ENCODE measurements at regions not wholly inside any gene's neighbourhood (a gene's known extent, or its start where the extent isn't known, plus 50 kb on each side); places are given as distances from the start of the nearest gene placed in this dataset.
A peak's percentile ranks its signal among the peaks of the same experiment; 100 is the strongest.

- H3K27ac ChIP-seq: no peak overlapping the region
- 84 to 85% methylated on average over 6 of the region's 6 CpGs for WGBS, 2 donors (ENCODE audit: low coverage in 1 of 2)
- ATAC-seq: no peak
- no peaks in the 10 kb centered on the region for H3K27me3 ChIP-seq
- H3K4me3 ChIP-seq: no peak overlapping the region
- TF ChIP-seq EP300 (IDR thresholded peaks at IDR 0.05) (no peak), POLR2A (IDR thresholded peaks at IDR 0.05) (no peak), POLR2AphosphoS5 (IDR thresholded peaks at IDR 0.05) (no peak)
- TF ChIP-seq, protein P1, sequence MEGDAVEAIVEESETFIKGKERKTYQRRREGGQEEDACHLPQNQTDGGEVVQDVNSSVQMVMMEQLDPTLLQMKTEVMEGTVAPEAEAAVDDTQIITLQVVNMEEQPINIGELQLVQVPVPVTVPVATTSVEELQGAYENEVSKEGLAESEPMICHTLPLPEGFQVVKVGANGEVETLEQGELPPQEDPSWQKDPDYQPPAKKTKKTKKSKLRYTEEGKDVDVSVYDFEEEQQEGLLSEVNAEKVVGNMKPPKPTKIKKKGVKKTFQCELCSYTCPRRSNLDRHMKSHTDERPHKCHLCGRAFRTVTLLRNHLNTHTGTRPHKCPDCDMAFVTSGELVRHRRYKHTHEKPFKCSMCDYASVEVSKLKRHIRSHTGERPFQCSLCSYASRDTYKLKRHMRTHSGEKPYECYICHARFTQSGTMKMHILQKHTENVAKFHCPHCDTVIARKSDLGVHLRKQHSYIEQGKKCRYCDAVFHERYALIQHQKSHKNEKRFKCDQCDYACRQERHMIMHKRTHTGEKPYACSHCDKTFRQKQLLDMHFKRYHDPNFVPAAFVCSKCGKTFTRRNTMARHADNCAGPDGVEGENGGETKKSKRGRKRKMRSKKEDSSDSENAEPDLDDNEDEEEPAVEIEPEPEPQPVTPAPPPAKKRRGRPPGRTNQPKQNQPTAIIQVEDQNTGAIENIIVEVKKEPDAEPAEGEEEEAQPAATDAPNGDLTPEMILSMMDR (IDR thresholded peaks at IDR 0.05): no peak
- no peaks in the 10 kb centered on the region for H3K36me3 ChIP-seq
- peaks cover 0 to 8% (median 0%) of the 10 kb centered on the region in 3 donors for H3K4me1 ChIP-seq
- H3K9me3 ChIP-seq: no peaks in the 10 kb centered on the region
Measured at GRCh38 chr6:16904957-16905356, 143.7 kb upstream of the ATXN1 start.

- no peak for ATAC-seq
- Histone ChIP-seq H3K36me3 (no peaks in the 10 kb centered on the region), H3K27ac (no peak overlapping the region), H3K27me3 (no peaks in the 10 kb centered on the region), H3K4me3 (no peak overlapping the region), H3K4me1 (peaks cover 0 to 8% (median 0%) of the 10 kb centered on the region in 3 donors), H3K9me3 (no peaks in the 10 kb centered on the region)
- 13 to 39% methylated on average over 6 to 7 of the region's 7 CpGs for WGBS, 2 donors (ENCODE audit: low coverage in 1 of 2)
- TF ChIP-seq POLR2A (IDR thresholded peaks at IDR 0.05) (no peak), EP300 (IDR thresholded peaks at IDR 0.05) (no peak)
Measured at GRCh38 chr6:16903470-16903869, 142.2 kb upstream of the ATXN1 start.

DNA sequence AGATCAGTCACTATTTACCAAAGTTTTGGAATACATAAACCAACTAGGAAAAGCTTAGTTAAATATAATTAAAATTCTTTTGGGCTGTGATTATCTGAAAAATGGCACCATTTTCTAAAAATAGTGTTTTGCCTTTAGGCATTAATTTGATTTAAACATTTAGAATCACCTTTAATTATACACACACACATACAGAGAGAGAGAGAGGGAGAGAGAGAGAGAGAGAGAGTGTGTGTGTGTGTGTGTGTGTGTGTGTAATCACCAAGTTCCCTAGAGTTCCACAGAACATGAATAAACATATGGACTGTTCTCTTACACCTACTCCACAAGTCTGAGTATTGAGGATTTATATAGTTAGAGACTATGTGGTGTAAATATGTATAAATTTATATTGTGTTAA, 141.2 kb upstream of the ATXN1 start:
- no peak overlapping the region for H3K4me3 ChIP-seq
- peaks cover 0 to 8% (median 0%) of the 10 kb centered on the region in 3 donors for H3K4me1 ChIP-seq
- H3K27me3 ChIP-seq: no peaks in the 10 kb centered on the region
- H3K36me3 ChIP-seq: no peaks in the 10 kb centered on the region
- ATAC-seq: no peak
- TF ChIP-seq, protein P1 (IDR thresholded peaks at IDR 0.05): no peak
- TF ChIP-seq POLR2A (IDR thresholded peaks at IDR 0.05): no peak
- TF ChIP-seq POLR2AphosphoS5 (IDR thresholded peaks at IDR 0.05): no peak
- no peak for TF ChIP-seq EP300 (IDR thresholded peaks at IDR 0.05)
- H3K9me3 ChIP-seq: no peaks in the 10 kb centered on the region
- no peak overlapping the region for H3K27ac ChIP-seq

GRCh38 chr6:16901782-16902181, 140.5 kb upstream of the ATXN1 start:
- WGBS, 2 donors (ENCODE audit: low coverage in 1 of 2): 0 to 6% methylated on average over 3 of the region's 3 CpGs
- no peak overlapping the region for H3K27ac ChIP-seq
- H3K4me3 ChIP-seq: no peak overlapping the region
- H3K4me1 ChIP-seq: peaks cover 0 to 8% (median 0%) of the 10 kb centered on the region in 3 donors
- no peaks in the 10 kb centered on the region for H3K27me3 ChIP-seq
- no peaks in the 10 kb centered on the region for H3K9me3 ChIP-seq
- peak; percentile 51 for ATAC-seq
- TF ChIP-seq POLR2A (IDR thresholded peaks at IDR 0.05) (no peak), POLR2AphosphoS5 (IDR thresholded peaks at IDR 0.05) (no peak), EP300 (IDR thresholded peaks at IDR 0.05) (no peak)
- TF ChIP-seq, protein P1 (IDR thresholded peaks at IDR 0.05): no peak
- no peaks in the 10 kb centered on the region for H3K36me3 ChIP-seq

DNA sequence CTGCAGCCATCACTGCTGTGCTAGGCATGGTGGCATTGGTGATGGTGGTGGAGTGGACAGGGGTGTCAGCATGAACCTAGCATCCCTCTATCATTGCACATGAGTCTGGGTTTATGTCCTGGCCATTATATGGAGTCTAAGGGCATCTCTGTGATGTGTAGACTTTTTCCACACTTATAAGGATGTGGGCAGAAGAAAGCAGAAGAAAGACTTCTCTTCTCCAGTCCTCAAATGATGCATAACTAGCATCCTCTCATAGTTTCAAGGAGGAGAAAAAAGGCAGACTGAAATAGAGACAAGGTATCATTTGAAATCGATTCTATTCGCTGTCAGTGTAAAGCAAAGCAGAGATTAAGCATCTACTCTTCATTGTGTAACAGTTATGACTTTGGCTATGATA, 140.0 kb upstream of the ATXN1 start:
- Histone ChIP-seq H3K36me3 (no peaks in the 10 kb centered on the region), H3K4me1 (peaks cover 0 to 8% (median 0%) of the 10 kb centered on the region in 3 donors), H3K4me3 (no peak overlapping the region), H3K9me3 (no peaks in the 10 kb centered on the region), H3K27ac (no peak overlapping the region), H3K27me3 (no peaks in the 10 kb centered on the region)
- TF ChIP-seq POLR2A (IDR thresholded peaks at IDR 0.05) (no peak), EP300 (IDR thresholded peaks at IDR 0.05) (no peak), POLR2AphosphoS5 (IDR thresholded peaks at IDR 0.05) (no peak)
- TF ChIP-seq, protein P1 (IDR thresholded peaks at IDR 0.05): no peak
- 72 to 83% methylated on average over 2 of the region's 2 CpGs for WGBS, 2 donors (ENCODE audit: low coverage in 1 of 2)
- ATAC-seq: no peak
